CD1c-positive myeloid dendritic cell (primary cell): ENCODE measurements at regions not wholly inside any gene's neighbourhood (a gene's known extent, or its start where the extent isn't known, plus 50 kb on each side); places are given as distances from the start of the nearest gene placed in this dataset.

Source experiments
- DNase-seq: peaks from one replicate; pipeline ENCODE4 v3.0.0-alpha.2; 2016; ENCODE audit errors: extremely low spot score

- no peak for DNase-seq
Observed at GRCh38 chr3:67882981-67883380, 228.6 kb upstream of the SUCLG2 start.

- DNase-seq: no peak
Observed at GRCh38 chr3:67876261-67876660, 221.8 kb upstream of the SUCLG2 start.

GRCh38 chr3:67875858-67876257 lies 221.4 kb upstream of the SUCLG2 start:
- no peak for DNase-seq

- no peak for DNase-seq
Observed at GRCh38 chr3:67875338-67875737, 220.9 kb upstream of the SUCLG2 start.

- DNase-seq: no peak
Observed at GRCh38 chr3:67870477-67870876, 216.1 kb upstream of the SUCLG2 start.

DNA sequence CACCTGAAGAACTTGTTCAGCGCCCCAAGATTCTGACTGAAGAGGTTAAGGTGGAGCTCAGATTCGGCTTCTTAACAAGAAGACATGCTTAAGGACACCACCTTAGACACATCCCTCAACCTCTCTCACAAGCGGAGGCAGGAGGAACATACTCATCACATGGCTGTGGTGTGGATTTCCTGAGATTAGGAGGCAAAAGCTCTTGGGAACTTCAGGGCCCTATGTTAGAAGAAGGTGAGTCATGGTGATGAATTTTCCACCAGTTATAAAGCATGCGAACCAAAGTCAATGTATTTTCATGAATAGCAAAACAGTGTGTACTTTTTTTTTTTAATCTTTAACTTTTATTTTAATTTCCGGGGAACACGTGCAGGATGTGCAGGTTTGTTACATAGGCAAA lies 212.2 kb upstream of the SUCLG2 start:
- DNase-seq: no peak

- no peak for DNase-seq
Observed at GRCh38 chr3:67864587-67865183, 210.3 kb upstream of the SUCLG2 start.

GRCh38 chr3:67863869-67864268 lies 209.5 kb upstream of the SUCLG2 start:
- no peak for DNase-seq

DNA sequence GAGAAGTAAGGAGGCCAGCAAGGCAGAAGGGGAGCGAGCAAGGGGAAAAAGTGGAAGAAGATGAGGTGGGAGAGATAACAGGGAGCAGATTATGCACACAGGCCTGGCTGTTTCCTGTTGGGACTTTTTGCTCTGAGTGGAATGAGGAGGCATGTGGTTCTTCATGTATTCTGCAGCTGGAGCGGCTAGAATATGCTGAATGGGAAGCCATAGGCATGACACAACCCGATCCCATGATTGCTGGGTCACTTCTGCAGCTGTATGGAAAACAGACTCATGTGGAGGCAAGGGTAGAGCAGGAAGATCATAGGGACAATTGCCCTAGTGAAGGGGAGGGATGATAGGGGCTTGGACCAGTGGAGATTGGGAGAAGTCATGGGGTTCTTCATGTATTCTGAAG lies 206.0 kb upstream of the SUCLG2 start:
- no peak for DNase-seq

DNA sequence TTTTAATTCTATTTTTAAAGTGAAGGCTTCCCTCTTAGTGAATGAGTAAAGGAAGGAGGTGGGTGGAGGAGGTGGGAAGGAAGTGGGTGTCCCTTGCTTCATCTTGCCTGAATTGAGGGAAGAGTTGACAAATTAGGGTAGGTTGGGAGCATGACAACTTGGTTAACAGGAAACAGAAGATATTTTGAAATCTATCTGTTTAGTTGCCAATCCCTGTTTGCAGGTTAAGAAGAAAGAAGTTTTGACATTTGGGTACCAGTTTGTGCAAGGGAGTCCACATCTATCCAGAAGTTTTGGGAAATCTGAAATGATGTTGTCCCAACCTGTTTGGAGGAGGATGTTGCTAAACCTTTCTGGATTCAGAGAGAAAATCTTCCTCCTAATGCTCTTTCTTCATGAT lies 204.1 kb upstream of the SUCLG2 start:
- DNase-seq: no peak

DNA sequence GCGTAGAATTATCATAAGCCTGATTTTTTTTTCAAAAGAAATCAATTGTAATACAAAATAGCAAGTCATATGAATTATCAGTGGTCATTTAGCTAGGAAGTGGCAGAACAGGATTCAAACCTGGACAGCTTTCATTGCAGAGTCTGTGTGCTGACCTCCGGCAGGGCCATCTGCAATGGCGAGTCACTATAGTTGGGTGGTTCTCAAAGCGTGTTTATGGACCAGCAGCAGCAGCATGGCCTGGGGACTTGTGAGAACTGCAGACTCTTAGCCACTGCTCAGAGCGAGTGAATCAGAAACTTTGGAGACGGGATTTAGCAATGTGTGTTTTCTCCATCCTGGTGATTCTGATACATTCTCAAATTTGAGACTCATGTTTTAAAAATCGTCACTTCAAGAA lies 202.3 kb upstream of the SUCLG2 start:
- no peak for DNase-seq

- DNase-seq: no peak
Observed at GRCh38 chr3:67854663-67855062, 200.3 kb upstream of the SUCLG2 start.

GRCh38 chr3:67853520-67853919 lies 199.1 kb upstream of the SUCLG2 start:
- DNase-seq: no peak

- no peak for DNase-seq
Observed at GRCh38 chr3:67848299-67848698, 193.9 kb upstream of the SUCLG2 start.

- DNase-seq: no peak
Observed at GRCh38 chr3:67846166-67846565, 191.8 kb upstream of the SUCLG2 start.

GRCh38 chr3:67832817-67833216 lies 178.4 kb upstream of the SUCLG2 start:
- no peak for DNase-seq

GRCh38 chr3:67831262-67831661 lies 176.8 kb upstream of the SUCLG2 start:
- DNase-seq: no peak

DNA sequence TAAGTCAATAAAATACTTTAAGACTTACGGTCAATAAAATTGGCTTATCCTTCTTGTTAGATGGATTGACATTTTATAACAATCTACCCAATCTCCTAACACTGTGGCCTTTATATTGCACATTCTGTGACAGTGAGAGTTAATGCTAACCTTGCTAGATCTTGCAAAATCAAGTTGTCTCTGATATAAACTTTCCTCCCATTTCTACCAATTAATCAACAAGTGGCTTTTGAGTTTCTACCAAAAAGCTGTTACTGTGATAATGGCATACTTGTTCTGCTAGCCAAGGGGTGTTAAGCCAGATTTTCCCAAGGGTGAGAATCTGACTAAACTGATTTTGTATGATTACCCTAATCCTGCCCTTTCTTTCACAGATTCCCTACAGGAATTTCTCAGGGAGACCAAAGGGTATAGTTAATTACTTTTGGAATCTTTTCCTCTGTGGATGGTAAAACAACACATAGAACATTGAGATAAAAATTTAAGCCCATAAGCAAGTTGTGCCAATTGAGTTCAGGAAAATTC lies 174.1 kb upstream of the SUCLG2 start:
- DNase-seq: no peak

DNA sequence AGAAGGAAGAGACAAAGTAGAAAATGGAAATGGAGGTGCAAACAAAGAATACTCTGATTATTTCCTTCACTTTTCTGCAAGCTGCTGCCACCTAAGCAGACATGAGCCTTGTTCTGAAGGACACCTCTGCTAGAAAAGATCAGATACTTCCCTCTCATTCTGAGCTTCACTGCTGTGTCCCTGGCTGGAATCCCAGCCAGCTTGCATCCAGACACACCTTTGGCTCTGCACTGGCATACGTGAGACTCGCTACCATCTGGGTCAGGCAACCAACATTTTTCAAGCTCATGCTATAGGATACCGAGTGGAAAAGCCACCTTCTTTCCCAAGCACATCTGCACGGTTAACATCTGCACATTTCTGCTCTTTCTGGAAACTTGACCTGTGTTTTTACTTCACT lies 166.7 kb upstream of the SUCLG2 start:
- DNase-seq: no peak

DNA sequence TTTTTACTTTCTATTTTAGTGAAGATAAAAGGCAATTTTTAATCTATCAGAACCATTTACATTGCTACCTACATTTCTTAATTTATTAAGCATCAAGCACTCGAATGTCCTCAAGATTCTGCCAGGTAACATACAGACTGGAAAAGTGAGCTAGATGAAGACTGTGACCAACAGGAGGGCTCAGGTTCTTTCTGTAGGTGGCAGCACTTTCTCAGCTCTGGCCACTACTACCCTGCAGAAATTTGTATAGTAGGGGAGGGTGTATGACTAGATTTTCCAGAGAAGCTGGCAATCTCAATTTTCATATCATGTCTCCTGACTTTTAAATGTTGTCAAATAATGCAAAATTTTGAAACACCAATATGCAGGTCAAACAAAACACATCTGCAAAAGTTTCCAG lies 165.0 kb upstream of the SUCLG2 start:
- DNase-seq: no peak

DNA sequence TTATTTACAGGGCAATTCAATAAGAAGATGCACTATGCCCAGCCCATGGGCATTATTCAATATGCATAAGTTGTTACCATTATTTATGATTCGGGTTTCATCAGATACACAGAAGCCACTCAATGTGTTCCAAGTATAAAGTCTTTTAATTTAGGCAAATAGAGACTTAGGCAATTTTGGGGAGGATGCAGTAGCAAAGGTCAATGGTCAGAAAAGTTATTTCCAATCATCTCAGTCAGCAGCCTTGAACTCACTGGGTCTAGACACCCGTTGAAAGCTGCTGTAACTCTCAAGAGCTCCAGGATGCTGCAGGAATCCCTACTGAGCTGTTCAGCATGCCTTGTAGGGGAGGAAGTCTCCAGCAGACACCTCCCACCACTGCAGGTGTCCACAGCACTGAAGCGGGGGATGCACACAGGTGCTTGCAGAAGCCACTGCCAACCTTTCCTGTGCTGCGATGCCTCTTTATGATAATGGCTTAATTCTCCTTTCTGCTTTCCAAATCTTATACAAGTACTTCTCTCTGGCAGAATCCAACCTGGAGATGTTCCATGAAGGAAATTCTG lies 155.0 kb upstream of the SUCLG2 start:
- DNase-seq: no peak

DNA sequence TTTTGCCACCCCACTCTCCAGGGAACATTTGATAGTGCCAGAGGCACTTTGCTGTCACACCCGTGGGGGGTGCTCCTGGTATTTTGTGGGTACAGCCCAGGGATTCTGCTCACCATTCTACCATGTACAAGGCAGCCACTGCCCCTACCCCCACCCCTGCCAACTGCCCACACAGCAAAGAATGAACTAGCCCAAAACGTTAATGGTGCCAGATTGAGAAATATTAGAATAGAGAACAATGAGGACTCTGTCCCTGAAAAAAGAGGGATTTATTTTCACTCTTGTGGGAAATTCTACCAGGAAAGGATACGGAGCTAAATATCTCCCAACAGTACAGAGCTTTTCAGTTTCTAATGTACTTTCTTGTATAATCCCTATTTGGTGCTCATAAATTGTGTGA lies 154.5 kb upstream of the SUCLG2 start:
- no peak for DNase-seq

GRCh38 chr3:67804578-67804977 lies 150.2 kb upstream of the SUCLG2 start:
- DNase-seq: no peak

GRCh38 chr3:67804089-67804488 lies 149.7 kb upstream of the SUCLG2 start:
- DNase-seq: no peak
